Fibroblast of skin of back (primary cell): ENCODE measurements at regions not wholly inside any gene's neighbourhood (a gene's known extent, or its start where the extent isn't known, plus 50 kb on each side); places are given as distances from the start of the nearest gene placed in this dataset.
"Not testable (repeated sequence)": the region's sequence is repeated elsewhere in the genome, so short reads cannot be mapped to it uniquely, and the experiment has no call there.

Experiments used
- DNase-seq: peaks from one replicate; pipeline ENCODE4 v3.0.0-alpha.2; 2013

- DNase-seq: no peak
These were observed 169.8 kb downstream of the LEPR start for GRCh38 chr1:65590279-65590678.

- no peak for DNase-seq
These were observed 173.0 kb downstream of the LEPR start for GRCh38 chr1:65593516-65593915.

DNA sequence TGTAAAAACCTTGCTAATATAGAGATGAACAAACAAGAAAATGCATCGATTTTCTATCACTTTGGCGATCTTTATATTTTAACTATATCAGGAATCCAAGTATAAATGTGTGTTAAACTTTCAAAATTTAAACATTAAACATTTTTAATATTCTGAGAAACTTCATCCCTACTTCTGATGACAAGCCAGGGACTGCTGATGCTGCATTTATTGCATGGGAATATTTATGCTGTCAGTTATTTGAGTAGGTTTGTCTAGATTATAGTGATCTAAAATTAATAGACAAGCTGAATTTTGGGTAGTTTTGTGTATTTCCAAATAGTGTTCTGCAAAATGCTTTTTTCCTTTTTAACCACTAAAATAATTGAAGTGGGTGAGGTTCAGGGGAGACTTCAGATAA is 175.3 kb downstream of the LEPR start:
- DNase-seq: no peak

DNA sequence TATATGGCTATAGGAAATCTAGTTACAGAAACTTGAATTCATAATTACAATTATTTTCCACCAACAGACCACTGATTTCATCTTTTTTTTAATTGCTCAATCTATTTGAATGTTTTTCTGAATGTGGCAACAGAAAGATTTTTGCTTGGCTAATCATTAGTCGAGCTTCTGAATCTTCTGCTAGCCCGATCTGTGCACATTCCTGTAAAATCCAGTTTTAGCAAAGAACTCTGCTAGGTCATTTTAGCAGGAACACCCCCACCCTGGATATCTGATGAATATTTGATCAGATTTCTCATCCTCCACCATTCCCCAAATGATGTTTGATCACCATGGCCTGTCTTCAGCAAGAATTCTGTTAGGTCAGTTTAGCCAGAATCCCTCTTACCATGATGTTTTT is 176.3 kb downstream of the LEPR start:
- DNase-seq: no peak

- DNase-seq: no peak
These were observed 185.2 kb downstream of the LEPR start for GRCh38 chr1:65605621-65606020.

- DNase-seq: peak; percentile 8
These were observed 186.0 kb downstream of the LEPR start for GRCh38 chr1:65606426-65606825.

DNA sequence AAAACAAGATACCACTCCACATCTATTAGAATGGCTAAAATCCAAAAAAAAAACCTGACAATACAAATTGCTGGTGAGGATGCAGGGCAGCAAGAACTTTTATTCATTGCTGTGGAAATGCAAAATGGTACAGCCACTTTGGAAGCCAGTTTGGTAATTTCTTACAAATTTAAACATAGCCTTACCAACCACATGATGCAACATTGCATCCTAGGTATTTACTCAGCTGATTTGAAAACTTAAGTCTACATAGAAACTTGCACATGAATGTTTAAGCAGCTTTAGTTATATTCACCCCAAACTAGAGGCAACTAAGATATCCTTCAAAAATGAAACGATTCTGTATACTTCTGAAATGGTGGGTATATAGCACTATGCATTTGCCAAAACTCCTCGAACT is 178.8 kb upstream of the PDE4B start:
- DNase-seq: no peak

GRCh38 chr1:65615859-65616258 is 176.8 kb upstream of the PDE4B start:
- DNase-seq: no peak

- DNase-seq: peak; percentile 17
These were observed 171.0 kb upstream of the PDE4B start for GRCh38 chr1:65621721-65622120.

DNA sequence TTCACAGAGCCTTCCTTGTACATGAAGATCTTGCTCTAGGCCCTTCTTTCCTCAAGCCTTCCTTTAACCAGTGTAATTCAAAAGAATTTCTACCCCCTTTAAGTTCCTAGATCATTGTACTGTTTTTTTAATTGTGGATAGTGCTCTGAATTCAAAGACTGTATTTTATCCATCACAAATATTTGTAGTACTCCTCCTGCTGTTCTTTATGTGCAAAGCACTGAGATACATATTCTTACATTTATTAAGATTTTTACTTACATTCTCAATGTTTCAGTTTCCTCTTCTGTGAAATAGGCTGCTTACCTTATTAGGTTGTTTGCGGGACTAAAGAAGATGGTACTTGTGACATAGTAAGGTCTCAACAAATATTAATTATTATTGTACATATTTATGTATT is 168.8 kb upstream of the PDE4B start:
- no peak for DNase-seq

GRCh38 chr1:65625528-65625927 is 167.2 kb upstream of the PDE4B start:
- DNase-seq: no peak

GRCh38 chr1:65626003-65626402 is 166.7 kb upstream of the PDE4B start:
- no peak for DNase-seq

DNA sequence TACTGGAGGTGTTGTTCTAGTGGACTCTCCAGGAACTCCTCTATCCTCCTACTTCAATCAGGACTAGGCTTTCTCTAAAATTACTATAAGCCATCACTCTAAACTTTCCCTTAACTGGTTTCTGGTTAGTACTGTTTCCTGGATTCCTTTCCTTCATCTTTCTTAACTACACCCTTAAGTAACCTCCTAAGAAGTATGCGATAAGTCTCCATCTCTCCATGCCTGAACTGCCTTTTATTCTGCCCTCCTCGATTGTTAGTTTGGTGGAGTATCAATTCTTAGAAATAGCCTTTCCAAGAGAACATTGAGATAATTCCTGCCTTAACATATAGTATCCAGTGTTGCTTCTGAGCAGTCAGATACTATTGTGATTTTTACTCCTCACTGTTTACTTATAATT is 162.9 kb upstream of the PDE4B start:
- no peak for DNase-seq

DNA sequence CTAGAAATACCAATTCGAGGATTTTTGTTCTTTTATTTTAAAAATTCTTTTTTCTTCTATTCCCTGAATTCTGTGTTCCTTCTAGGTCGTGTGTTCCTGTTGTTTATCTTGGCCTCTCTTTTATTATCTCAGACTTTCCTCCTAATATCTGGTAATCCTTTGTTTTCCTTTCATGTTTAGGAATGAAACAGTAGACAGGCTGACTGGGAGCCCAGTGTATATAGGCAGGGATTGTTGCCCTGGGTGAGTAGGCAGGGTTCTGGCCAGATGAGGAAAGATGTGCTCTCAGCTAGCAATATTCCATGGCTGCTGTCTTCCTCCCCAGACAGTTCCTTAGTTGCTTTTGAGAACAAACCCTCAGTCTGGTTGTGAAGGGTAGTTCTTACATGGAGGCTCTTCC is 161.8 kb upstream of the PDE4B start:
- DNase-seq: peak; percentile 49

GRCh38 chr1:65632235-65632634 is 160.5 kb upstream of the PDE4B start:
- DNase-seq: no peak

DNA sequence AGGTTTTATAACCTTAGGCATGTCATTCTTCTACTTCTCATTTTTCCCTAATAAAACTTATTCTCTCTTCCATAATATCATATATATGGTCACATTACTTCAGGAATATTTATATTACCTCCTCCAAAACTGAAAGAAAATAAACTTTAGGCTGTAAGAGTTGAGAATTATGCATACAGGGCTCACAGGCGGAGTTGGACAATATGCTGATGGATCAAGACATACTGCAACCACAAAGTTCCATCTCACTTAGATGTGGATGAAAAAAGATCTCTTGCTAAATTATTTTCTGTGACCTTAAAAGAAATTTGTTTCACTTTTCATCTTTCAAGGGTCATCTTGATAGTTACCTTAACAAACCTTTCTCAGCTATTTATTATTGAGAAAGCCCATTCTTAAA is 152.6 kb upstream of the PDE4B start:
- DNase-seq: no peak

GRCh38 chr1:65649185-65649584 is 143.5 kb upstream of the PDE4B start:
- DNase-seq: not testable (repeated sequence)

GRCh38 chr1:65650682-65651081 is 142.0 kb upstream of the PDE4B start:
- DNase-seq: no peak

GRCh38 chr1:65654526-65654925 is 138.2 kb upstream of the PDE4B start:
- peak; percentile 13 for DNase-seq

DNA sequence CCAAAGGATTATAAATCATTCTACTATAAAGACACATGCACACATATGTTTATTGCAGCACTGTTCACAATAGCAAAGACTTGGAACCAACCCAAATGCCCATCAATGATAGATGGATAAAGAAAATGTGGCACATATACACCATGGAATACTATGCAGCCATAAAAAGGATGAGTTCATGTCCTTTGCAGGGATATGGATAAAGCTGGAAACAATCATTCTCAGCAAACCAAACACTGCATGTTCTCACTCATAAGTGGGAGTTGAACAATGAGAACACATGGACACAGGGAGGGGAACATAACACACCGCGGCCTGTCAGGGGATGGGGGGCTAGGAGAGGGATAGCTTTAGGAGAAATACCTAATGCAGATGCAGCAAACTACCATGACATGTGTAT is 135.1 kb upstream of the PDE4B start:
- not testable (repeated sequence) for DNase-seq

GRCh38 chr1:65658122-65658521 is 134.6 kb upstream of the PDE4B start:
- DNase-seq: peak; percentile 22

DNA sequence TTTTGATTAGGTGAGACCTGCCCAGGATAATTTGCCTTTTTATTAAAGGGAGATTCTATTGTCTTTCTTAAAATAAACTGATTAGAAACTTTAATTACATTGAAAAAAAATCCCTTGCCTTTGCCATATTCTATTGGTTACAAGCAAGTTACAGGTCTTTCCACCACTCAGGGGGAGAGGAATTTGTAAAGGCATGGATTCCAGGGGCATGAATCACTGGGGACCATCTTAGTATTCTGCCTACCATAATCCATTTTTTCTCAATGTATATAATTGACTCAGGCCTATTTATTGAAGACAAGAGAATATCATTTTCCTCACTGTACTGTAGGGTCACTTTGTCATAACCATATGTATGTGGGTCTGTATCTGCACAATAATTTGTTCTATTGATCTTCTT is 124.3 kb upstream of the PDE4B start:
- DNase-seq: peak; percentile 36

DNA sequence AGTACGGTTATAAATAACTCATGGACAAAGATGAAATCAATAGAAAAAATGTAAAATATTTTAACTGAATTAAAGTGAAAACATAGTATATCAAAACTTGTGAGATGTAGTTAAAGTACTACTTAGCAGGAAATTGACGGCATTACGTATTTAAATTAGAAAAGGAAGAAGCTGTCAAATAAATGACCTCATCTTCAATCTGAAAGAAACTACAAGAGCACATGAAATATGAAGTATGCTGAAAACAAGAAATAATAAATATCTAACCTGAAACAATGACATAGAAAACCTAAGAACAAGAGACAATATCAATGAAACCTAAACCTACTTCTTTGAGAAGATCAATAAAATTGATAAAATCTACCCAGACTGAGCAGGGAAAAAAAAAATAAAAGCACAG is 122.2 kb upstream of the PDE4B start:
- no peak for DNase-seq

DNA sequence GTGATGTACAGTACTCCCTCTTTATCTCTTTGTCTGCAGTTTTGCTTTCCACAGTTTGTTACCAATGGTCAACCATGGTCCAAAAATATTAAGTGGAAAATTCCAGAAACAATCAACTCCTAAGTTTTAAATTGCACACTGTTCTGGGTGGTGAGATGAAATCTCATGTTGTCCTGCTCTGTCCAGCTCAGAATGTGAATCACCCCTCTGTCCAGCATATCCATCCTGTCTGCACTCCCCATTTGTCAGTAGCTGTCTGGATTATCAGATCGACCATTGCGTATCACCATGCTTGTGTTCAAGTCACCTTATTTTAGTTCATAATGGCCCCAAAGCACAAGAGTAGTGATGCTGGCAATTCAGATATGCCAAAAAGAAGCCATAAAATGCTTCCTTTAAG is 118.2 kb upstream of the PDE4B start:
- no peak for DNase-seq

DNA sequence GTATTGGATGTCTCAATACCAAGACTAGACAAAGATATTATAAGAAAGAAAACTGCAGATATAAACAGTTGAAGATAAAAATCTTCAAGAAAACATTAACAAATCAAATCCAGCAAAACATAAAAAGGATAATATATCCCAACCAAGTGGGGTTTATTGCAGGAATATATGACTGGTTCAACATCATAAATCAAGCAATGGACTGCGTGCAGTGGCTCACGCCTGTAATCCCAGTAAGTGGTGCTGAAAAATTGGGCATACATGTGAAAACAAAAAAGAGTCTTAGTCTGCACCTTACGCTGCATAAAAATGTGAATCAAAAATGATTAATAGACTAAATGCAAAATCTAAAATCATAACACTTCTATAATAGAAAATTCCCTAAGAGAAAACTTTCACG is 112.9 kb upstream of the PDE4B start:
- no peak for DNase-seq

DNA sequence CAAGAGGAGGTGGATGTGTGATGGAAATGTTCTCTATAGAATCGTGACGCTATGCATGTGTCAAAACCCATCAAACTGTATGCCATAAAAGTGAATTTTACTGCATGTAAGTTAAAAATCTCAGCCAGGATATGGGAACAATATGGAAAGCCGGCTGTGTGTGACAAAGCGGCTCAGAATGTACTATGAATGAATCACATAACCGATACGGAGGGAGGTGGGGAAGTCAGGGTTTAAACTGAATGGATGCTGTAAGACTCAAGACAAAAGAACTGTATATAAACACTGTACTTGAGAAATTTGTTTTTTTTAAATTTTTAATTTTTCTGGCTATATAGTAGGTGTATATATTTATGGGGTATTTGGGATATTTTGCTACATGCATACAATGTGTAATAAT is 111.6 kb upstream of the PDE4B start:
- peak; percentile 83 for DNase-seq
